GM13976 (cell line): ENCODE measurements at regions not wholly inside any gene's neighbourhood (a gene's known extent, or its start where the extent isn't known, plus 50 kb on each side); places are given as distances from the start of the nearest gene placed in this dataset.

ENCODE experiments used
- DNase-seq: peaks from one replicate; pipeline ENCODE4 v3.0.0; 2012; ENCODE audit warnings: low spot score
- CTCF ChIP-seq: IDR thresholded peaks from 2 replicates; pipeline ENCODE4 v1.5.1; 2012; ENCODE audit warnings: borderline replicate concordance, mild to moderate bottlenecking; ENCODE audit not compliant: insufficient read depth; ENCODE audit errors: extremely low read depth, missing control alignments, control extremely low read depth
- in situ Hi-C: fragments of 300-500 bp; cut with MboI; formaldehyde crosslinking; loops from one replicate; pipeline ENCODE4 v1.12.0; 2022; ENCODE audit warnings: low sequenced_read_pairs, mixed read lengths, inconsistent platforms; ENCODE audit not compliant: unreplicated experiment

GRCh38 chr11:122320671-122321070, 204.7 kb upstream of the BLID start:
- TF ChIP-seq CTCF, result no peak
- no peak for DNase-seq
- in situ Hi-C loops, result no loop called here

DNA sequence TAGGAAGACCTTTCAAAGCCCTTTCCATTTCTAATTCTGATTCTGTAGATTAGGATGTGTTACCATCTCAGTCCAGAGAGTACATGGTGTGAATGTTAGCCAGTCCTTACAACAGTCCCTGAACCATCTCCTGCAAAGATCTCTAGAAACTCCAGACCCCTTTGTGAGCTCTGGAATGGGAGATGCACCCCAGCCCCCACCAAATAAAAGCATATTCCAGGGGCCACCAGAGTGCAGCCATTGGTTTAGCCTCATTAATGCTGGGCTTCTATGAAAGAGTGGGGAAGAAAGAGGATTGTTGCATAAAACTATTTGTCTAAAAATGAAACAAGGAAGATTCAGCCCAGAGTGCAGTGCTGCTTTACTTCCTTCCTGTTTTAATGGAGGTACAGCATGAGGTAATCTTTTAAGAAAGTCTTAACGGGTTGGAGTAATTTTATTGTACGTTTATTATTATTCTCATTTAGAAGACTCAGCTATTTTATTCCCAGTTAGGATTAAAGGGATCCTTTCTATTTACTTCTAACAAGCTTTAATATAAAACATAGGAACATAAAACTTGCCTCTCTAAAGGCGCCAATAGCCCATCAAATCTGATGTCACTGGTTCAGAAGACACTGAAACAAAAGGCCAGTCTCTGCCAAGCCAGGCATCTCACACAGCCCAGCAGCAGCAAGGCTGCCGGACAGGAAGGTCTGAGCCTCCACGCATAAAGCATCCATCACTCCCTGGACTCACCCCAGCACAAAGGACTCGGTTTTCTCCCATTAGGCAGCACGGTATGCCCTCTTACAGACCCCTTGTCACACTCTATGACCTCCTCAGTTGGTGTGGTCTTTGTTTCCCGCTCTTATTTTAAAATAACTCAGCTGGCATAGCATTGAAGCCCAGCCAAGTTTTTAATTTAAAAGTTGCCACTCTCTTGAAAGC, 203.9 kb upstream of the BLID start:
- TF ChIP-seq CTCF, result no peak
- in situ Hi-C loops, result no loop called here
- DNase-seq, result no peak

DNA sequence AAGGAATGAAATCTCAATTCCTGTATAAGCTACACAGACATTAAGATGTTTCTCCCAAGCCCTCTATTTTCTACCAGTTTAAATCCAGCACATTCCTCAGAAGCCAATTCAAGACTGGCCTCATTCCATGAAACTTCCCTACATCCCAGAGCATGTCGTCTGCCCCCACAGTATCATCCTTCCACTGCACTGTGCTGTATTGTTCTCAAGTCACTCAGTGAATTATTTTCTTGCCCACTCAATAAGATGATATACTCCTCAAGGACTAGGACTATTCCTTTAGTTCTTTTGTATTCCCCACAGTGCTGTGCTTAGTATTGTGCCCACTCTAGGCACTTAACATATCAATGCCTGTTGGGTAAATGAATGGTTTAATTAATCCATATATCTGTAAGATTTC, 203.1 kb upstream of the BLID start:
- no peak for DNase-seq
- no peak for TF ChIP-seq CTCF
- in situ Hi-C loops, result no loop called here

DNA sequence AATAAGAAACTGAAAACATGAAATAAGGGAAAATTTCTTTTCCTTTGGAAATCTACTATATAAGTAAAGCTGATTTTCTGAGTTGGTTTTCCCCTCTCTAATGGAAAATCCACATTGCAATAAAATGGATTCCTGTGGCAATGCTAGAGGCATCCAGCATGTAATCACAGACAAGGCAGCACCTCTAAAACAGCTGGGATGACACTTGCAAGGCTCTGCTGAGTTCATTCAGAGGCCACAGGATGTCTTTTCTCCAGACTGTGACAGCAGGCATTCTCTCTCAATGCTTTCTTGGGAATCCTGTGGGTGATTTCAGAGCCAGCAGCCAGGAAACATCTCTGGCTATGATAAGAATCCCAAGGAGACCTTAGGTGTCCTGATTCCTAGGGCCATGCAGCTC, 201.3 kb upstream of the BLID start:
- DNase-seq, result no peak
- in situ Hi-C loops, result no loop called here
- no peak for TF ChIP-seq CTCF

- in situ Hi-C loops, result no loop called here
- no peak for TF ChIP-seq CTCF
- DNase-seq, result no peak
Measured at GRCh38 chr11:122313581-122313980, 197.6 kb upstream of the BLID start.

DNA sequence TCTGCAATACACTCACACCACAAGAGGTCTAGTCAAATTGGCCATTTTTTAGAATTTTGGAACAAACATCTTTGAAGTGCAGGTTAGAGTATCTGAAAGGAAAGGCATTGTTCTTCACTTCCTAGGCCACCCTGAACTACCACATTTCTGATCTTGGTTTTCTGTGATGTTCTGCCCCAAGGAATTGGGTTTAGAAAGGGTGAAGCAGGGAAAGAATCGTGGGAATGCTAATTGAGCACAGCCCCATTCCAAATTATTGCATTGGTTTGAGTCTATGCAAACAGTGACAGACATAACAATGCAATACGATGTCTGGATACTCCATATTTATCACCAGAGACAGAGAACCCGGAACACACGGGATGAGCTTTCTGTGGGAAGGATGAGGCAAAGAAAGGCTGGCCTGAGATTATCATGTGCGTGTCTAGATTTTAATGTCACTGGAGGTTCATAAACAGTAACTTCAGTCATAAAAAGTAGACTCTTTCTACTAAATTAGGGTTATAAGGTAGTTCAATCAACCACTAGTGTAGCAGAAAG, 195.3 kb upstream of the BLID start:
- in situ Hi-C loops, result no loop called here

More for the DNA sequence above, 195.3 kb upstream of the BLID start:
- DNase-seq, result no peak
- TF ChIP-seq CTCF, result no peak
